HEK293 (cell line): ENCODE measurements at regions not wholly inside any gene's neighbourhood (a gene's known extent, or its start where the extent isn't known, plus 50 kb on each side); places are given as distances from the start of the nearest gene placed in this dataset.
A peak's percentile ranks its signal among the peaks of the same experiment; 100 is the strongest.

Experiments used
- CTCF ChIA-PET: fragments of 350-600 bp; formaldehyde crosslinking; extraction: SDS; loops from one replicate; lab custom pipeline; 2021; ENCODE audit warnings: antibody characterized with exemption; lab: Yijun Ruan, JAX
- POLR2A ChIA-PET: fragments of 300-600 bp; formaldehyde crosslinking; extraction: SDS; loops from one replicate; lab custom pipeline; 2020; ENCODE audit warnings: antibody characterized with exemption, inconsistent platforms; lab: Yijun Ruan, JAX
- H3K27ac ChIP-seq: fragments of 200-500 bp; sonication (Bioruptor generic); 2 replicates; pipeline ENCODE4 v1.5.1; 2014; ENCODE audit warnings: low read depth, low read length, control low read depth, inconsistent platforms; ENCODE audit errors: extremely low read depth
- H3K36me3 ChIP-seq, 2 experiments: fragments of 200-500 bp in 1 of 2; sonication (Bioruptor generic) in 1 of 2; 1 replicate in 1 of 2; 2 replicates in 1 of 2; pipeline ENCODE4 v1.5.1; 2014 to 2017; ENCODE audit warnings: inconsistent platforms in 2 of 2, low read length in 2 of 2; ENCODE audit not compliant: control insufficient read depth in 2 of 2, insufficient read depth in 1 of 2
- H3K4me1 ChIP-seq: fragments of 200-500 bp; sonication (Bioruptor generic); 2 replicates; pipeline ENCODE4 v1.5.1; 2014; ENCODE audit warnings: mild to moderate bottlenecking, low read length, inconsistent platforms; ENCODE audit not compliant: control insufficient read depth, insufficient read depth
- H3K4me3 ChIP-seq: 2 replicates; pipeline ENCODE4 v1.5.1; 2011; ENCODE audit warnings: low read depth, mild to moderate bottlenecking, control low read depth, low read length, moderate library complexity
- H3K9me3 ChIP-seq: fragments of 200-500 bp; sonication (Bioruptor generic); 2 replicates; pipeline ENCODE4 v1.5.1; 2014; ENCODE audit warnings: low read depth, low read length, inconsistent platforms; ENCODE audit not compliant: control insufficient read depth, insufficient read depth
- HIC1 ChIP-seq: fragments of 450-650 bp; formaldehyde crosslinking; IDR thresholded peaks from 2 replicates; pipeline ENCODE4 v1.5.1; 2016; ENCODE audit warnings: missing biosample characterization, missing genetic modification characterization
- KLF1 ChIP-seq: fragments of 450-650 bp; formaldehyde crosslinking; IDR thresholded peaks from 2 replicates; pipeline ENCODE4 v1.5.1; 2016; ENCODE audit warnings: missing biosample characterization, missing genetic modification characterization
- OSR2 ChIP-seq: fragments of 450-650 bp; formaldehyde crosslinking; IDR thresholded peaks from 2 replicates; pipeline ENCODE4 v1.5.1; 2016; ENCODE audit warnings: missing biosample characterization, missing genetic modification characterization
- TRIM28 ChIP-seq: IDR thresholded peaks from 2 replicates; pipeline ENCODE4 v1.6.1; 2011; ENCODE audit warnings: low read length, control low read depth, borderline replicate concordance
- ZBTB10 ChIP-seq: fragments of 450-650 bp; formaldehyde crosslinking; IDR thresholded peaks from 2 replicates; pipeline ENCODE4 v1.5.1; 2016; ENCODE audit warnings: missing biosample characterization, missing genetic modification characterization
- ZNF138 ChIP-seq: fragments of 450-650 bp; formaldehyde crosslinking; IDR thresholded peaks from 2 replicates; pipeline ENCODE4 v1.5.1; 2016; ENCODE audit warnings: missing biosample characterization, missing genetic modification characterization, borderline replicate concordance
- ZNF16 ChIP-seq: fragments of 450-650 bp; formaldehyde crosslinking; IDR thresholded peaks from 2 replicates; pipeline ENCODE4 v1.5.1; 2016; ENCODE audit warnings: low read depth, missing biosample characterization, missing genetic modification characterization
- ZNF23 ChIP-seq: fragments of 450-650 bp; formaldehyde crosslinking; IDR thresholded peaks from 2 replicates; pipeline ENCODE4 v1.5.1; 2016; ENCODE audit warnings: missing biosample characterization, missing genetic modification characterization, borderline replicate concordance
- ZNF26 ChIP-seq: fragments of 450-650 bp; formaldehyde crosslinking; IDR thresholded peaks from 2 replicates; pipeline ENCODE4 v1.5.1; 2016; ENCODE audit warnings: missing biosample characterization, missing genetic modification characterization
- ZNF362 ChIP-seq: fragments of 450-650 bp; formaldehyde crosslinking; IDR thresholded peaks from 2 replicates; pipeline ENCODE4 v1.5.1; 2016; ENCODE audit warnings: missing biosample characterization, missing genetic modification characterization
- ZNF416 ChIP-seq: fragments of 450-650 bp; formaldehyde crosslinking; IDR thresholded peaks from 2 replicates; pipeline ENCODE4 v1.5.1; 2016; ENCODE audit warnings: missing biosample characterization, missing genetic modification characterization
- ZNF473 ChIP-seq: fragments of 450-650 bp; formaldehyde crosslinking; IDR thresholded peaks from 2 replicates; pipeline ENCODE4 v1.5.1; 2017; ENCODE audit warnings: missing biosample characterization, missing genetic modification characterization
- ZNF521 ChIP-seq: fragments of 450-650 bp; formaldehyde crosslinking; IDR thresholded peaks from 2 replicates; pipeline ENCODE4 v1.5.1; 2017; ENCODE audit warnings: missing biosample characterization, mild to moderate bottlenecking, missing genetic modification characterization
- ZNF621 ChIP-seq: fragments of 450-650 bp; formaldehyde crosslinking; IDR thresholded peaks from 2 replicates; pipeline ENCODE4 v1.5.1; 2017; ENCODE audit warnings: missing biosample characterization, missing genetic modification characterization
- ZNF629 ChIP-seq: fragments of 450-650 bp; formaldehyde crosslinking; IDR thresholded peaks from 2 replicates; pipeline ENCODE4 v1.5.1; 2017; ENCODE audit warnings: missing biosample characterization, missing genetic modification characterization
- ZNF654 ChIP-seq: fragments of 450-650 bp; formaldehyde crosslinking; IDR thresholded peaks from 2 replicates; pipeline ENCODE4 v1.5.1; 2016; ENCODE audit warnings: low read depth, missing biosample characterization, missing genetic modification characterization

GRCh38 chr4:103786593-103786992 lies 66.8 kb upstream of the TACR3 start:
- TF ChIP-seq ZNF629 (tag by site-specific recombination) (no peak), ZNF138 (no peak), ZNF23 (no peak), TRIM28 (no peak), KLF1 (tag by site-specific recombination) (no peak), HIC1 (tag by site-specific recombination) (no peak), ZNF473 (no peak), OSR2 (tag by site-specific recombination) (no peak), ZNF362 (tag by site-specific recombination) (no peak), ZNF521 (no peak), ZNF416 (no peak), ZNF26 (tag by site-specific recombination) (no peak), ZBTB10 (tag by site-specific recombination) (no peak)
- TF ChIP-seq, all 188 proteins: peak for 0
- Histone ChIP-seq H3K9me3 (no peaks in the 10 kb centered on the region), H3K4me3 (no peak overlapping the region), H3K27ac (no peak overlapping the region), H3K36me3 (no peaks in the 10 kb centered on the region), H3K4me1 (no peaks in the 10 kb centered on the region)
- ChIA-PET POLR2A (no interaction called here), CTCF (interaction anchor here (0.6 to 1.3 kb wide), 6 partner anchors 9 to 1505 kb away, joined by 3 to 5 read pairs (median 3); no protein-coding TSS in a partner anchor)

GRCh38 chr4:103786014-103786413 lies 66.2 kb upstream of the TACR3 start:
- no peak overlapping the region for H3K4me3 ChIP-seq
- TF ChIP-seq ZNF621 (tag by site-specific recombination), result no peak
- no peak for TF ChIP-seq ZNF16 (tag by site-specific recombination)
- TF ChIP-seq ZNF654 (tag by site-specific recombination), result peak; percentile 82
- TF ChIP-seq, all 188 proteins: peak for 1
- POLR2A ChIA-PET, result no interaction called here
- no peaks in the 10 kb centered on the region for H3K9me3 ChIP-seq
- H3K36me3 ChIP-seq, result no peaks in the 10 kb centered on the region
- H3K27ac ChIP-seq, result no peak overlapping the region
- CTCF ChIA-PET, result interaction anchor here (0.6 to 1.3 kb wide), 9 partner anchors 9 to 691 kb away, joined by 3 to 5 read pairs (median 3); partner anchors contain the start of gene BDH2
- H3K4me1 ChIP-seq, result no peaks in the 10 kb centered on the region
